CD4-positive, alpha-beta T cell (primary cell): ENCODE measurements at regions not wholly inside any gene's neighbourhood (a gene's known extent, or its start where the extent isn't known, plus 50 kb on each side); places are given as distances from the start of the nearest gene placed in this dataset.

Experiments used
- ATAC-seq: fragments of 200-7000 bp; cut with Tn5 transposase; one replicate; pipeline ENCODE4 v1.10.0; 2022; ENCODE audit warnings: mild to moderate bottlenecking; ENCODE audit not compliant: poor library complexity
- CTCF ChIA-PET: fragments of 350-600 bp; sonication (Branson Sonifier 250); formaldehyde crosslinking; loops from one replicate; lab custom pipeline; 2021; ENCODE audit warnings: antibody characterized with exemption, inconsistent platforms; lab: Charles Lee
- POLR2A ChIA-PET: fragments of 350-600 bp; sonication (Branson Sonifier 250); formaldehyde crosslinking; loops from one replicate; lab custom pipeline; 2021; ENCODE audit warnings: antibody characterized with exemption, inconsistent platforms; lab: Charles Lee
- DNase-seq, 14 experiments: peaks; one replicate each; pipeline ENCODE4 v3.0.0-alpha.2; 2013 to 2020; ENCODE audit warnings: mixed read lengths in 2 of 14
- H3K27ac ChIP-seq, 2 donors: one replicate each; pipeline versions ENCODE4 v1.5.1 to v1.7.0; 2013; ENCODE audit warnings: low read length in 2 of 2, low read depth in 1 of 2, mild to moderate bottlenecking in 1 of 2
- H3K27me3 ChIP-seq, 2 experiments: 1 replicate in 1 of 2; 2 replicates in 1 of 2; pipeline versions ENCODE4 v1.6.1 to v1.7.0; 2013; ENCODE audit warnings: low read length in 2 of 2, control low read depth in 1 of 2, mild to moderate bottlenecking in 1 of 2, moderate library complexity in 1 of 2; ENCODE audit not compliant: insufficient read depth in 2 of 2, control insufficient read depth in 1 of 2
- H3K36me3 ChIP-seq: one replicate; pipeline ENCODE4 v1.6.1; 2013; ENCODE audit warnings: low read length, control low read depth; ENCODE audit not compliant: insufficient read depth
- H3K4me1 ChIP-seq: one replicate; pipeline ENCODE4 v1.6.1; 2013; ENCODE audit warnings: low read length, control low read depth; ENCODE audit not compliant: insufficient read depth
- H3K4me3 ChIP-seq: one replicate; pipeline ENCODE4 v1.5.1; 2013; ENCODE audit warnings: mild to moderate bottlenecking, low read length, moderate library complexity
- H3K9me3 ChIP-seq, 2 experiments: 1 replicate in 1 of 2; 2 replicates in 1 of 2; pipeline versions ENCODE4 v1.6.1 to v1.7.0; 2013; ENCODE audit warnings: low read length in 2 of 2, mild to moderate bottlenecking in 2 of 2, control low read depth in 1 of 2, moderate library complexity in 1 of 2; ENCODE audit not compliant: control insufficient read depth in 1 of 2, insufficient read depth in 1 of 2
- H3K27ac Mint-ChIP-seq: one replicate; pipeline ENCODE4 v1.8.0; 2020; ENCODE audit warnings: mixed read lengths
- H3K27me3 Mint-ChIP-seq: one replicate; pipeline ENCODE4 v1.8.0; 2021; ENCODE audit warnings: mixed read lengths
- H3K36me3 Mint-ChIP-seq: one replicate; pipeline ENCODE4 v1.8.0; 2021; ENCODE audit warnings: low read depth, mixed read lengths
- H3K4me1 Mint-ChIP-seq: one replicate; pipeline ENCODE4 v1.8.0; 2021; ENCODE audit warnings: low read depth, mixed read lengths
- H3K4me3 Mint-ChIP-seq: one replicate; pipeline ENCODE4 v1.8.0; 2020; ENCODE audit warnings: mild to moderate bottlenecking, mixed read lengths
- H3K9me3 Mint-ChIP-seq: one replicate; pipeline ENCODE4 v1.8.0; 2020; ENCODE audit warnings: mixed read lengths
- CTCF ChIP-seq: fragments of 200-600 bp; IDR thresholded peaks from one replicate; pipeline ENCODE4 v1.8.0; 2022; ENCODE audit warnings: antibody characterized with exemption, mild to moderate bottlenecking
- intact Hi-C, 2 experiments: fragments of 100-400 bp; cut with DNase I in 1 of 2; cut with micrococcal nuclease in 1 of 2; formaldehyde crosslinking; loops; one replicate each; pipeline versions ENCODE4 v1.15.1 to v1.9.0; 2023 to 2025; cut with DNase I, micrococcal nuclease

- H3K4me1 ChIP-seq = peaks cover 26% of the 10 kb centered on the region
- no peaks in the 10 kb centered on the region for H3K27me3 ChIP-seq
- ATAC-seq (no peak), DNase-seq (no peak)
- no peaks in the 10 kb centered on the region for H3K27me3 Mint-ChIP-seq
- H3K36me3 Mint-ChIP-seq = no peaks in the 10 kb centered on the region
- no peak overlapping the region for H3K4me3 ChIP-seq
- H3K9me3 Mint-ChIP-seq = no peaks in the 10 kb centered on the region
- peaks cover 0 to 17% of the 10 kb centered on the region in 2 experiments for H3K9me3 ChIP-seq
- no peak overlapping the region for H3K4me3 Mint-ChIP-seq
- H3K36me3 ChIP-seq = no peaks in the 10 kb centered on the region
- no peak for TF ChIP-seq CTCF
- CTCF ChIA-PET = no interaction called here
- H3K27ac Mint-ChIP-seq = no peak overlapping the region
- no peak overlapping the region for H3K27ac ChIP-seq
- peaks cover 22% of the 10 kb centered on the region for H3K4me1 Mint-ChIP-seq
- intact Hi-C loops = no loop called here
- POLR2A ChIA-PET = no interaction called here
These were observed 133.0 kb upstream of the FUT8 start for GRCh38 chr14:65279510-65279909.

- no peak overlapping the region for H3K4me3 ChIP-seq
- DNase-seq (no peak), ATAC-seq (no peak)
- no peaks in the 10 kb centered on the region for H3K36me3 ChIP-seq
- CTCF ChIA-PET = no interaction called here
- H3K36me3 Mint-ChIP-seq = no peaks in the 10 kb centered on the region
- no peaks in the 10 kb centered on the region for H3K9me3 Mint-ChIP-seq
- POLR2A ChIA-PET = no interaction called here
- H3K27me3 ChIP-seq = no peaks in the 10 kb centered on the region
- H3K27me3 Mint-ChIP-seq = no peaks in the 10 kb centered on the region
- no peak overlapping the region for H3K27ac ChIP-seq
- peaks cover 22% of the 10 kb centered on the region for H3K4me1 Mint-ChIP-seq
- TF ChIP-seq CTCF = no peak
- no peak overlapping the region for H3K27ac Mint-ChIP-seq
- peaks cover 0 to 17% of the 10 kb centered on the region in 2 experiments for H3K9me3 ChIP-seq
- peaks cover 26% of the 10 kb centered on the region for H3K4me1 ChIP-seq
- H3K4me3 Mint-ChIP-seq = no peak overlapping the region
- intact Hi-C loops = loop anchor here in 1 of 2 experiments (10.0 kb wide), 1 partner anchor 565 kb away; no protein-coding TSS in a partner anchor
These were observed 132.6 kb upstream of the FUT8 start for GRCh38 chr14:65279958-65280357.

DNA sequence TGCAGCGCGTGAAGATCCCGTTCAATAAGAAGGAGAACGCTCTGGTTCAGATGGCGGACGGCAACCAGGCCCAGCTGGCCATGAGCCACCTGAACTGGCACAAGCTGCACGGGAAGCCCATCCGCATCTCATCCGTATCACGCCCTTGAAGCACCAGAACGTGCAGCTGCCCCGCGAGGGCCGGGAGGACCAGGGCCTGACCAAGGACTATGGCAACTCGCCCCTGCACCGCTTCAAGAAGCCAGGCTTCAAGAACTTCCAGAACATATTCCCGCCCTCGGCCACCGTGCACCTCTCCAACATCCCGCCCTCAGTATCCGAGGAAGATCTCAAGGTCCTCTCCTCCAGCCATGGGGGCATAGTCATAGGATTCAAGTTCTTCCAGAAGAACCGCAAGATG is 131.9 kb upstream of the FUT8 start:
- no peaks in the 10 kb centered on the region for H3K27me3 ChIP-seq
- no peak overlapping the region for H3K4me3 ChIP-seq
- Mint-ChIP-seq H3K4me3 (no peak overlapping the region), H3K9me3 (no peaks in the 10 kb centered on the region), H3K4me1 (peaks cover 22% of the 10 kb centered on the region), H3K27ac (no peak overlapping the region), H3K36me3 (no peaks in the 10 kb centered on the region), H3K27me3 (no peaks in the 10 kb centered on the region)
- POLR2A ChIA-PET = interaction anchor here (0.7 kb wide), 1 partner anchor 580 kb away, joined by 3 read pairs; no protein-coding TSS in a partner anchor
- CTCF ChIA-PET = no interaction called here
- no peak overlapping the region for H3K27ac ChIP-seq
- intact Hi-C loops = loop anchor here in 1 of 2 experiments (10.0 kb wide), 1 partner anchor 564 kb away; no protein-coding TSS in a partner anchor
- H3K36me3 ChIP-seq = no peaks in the 10 kb centered on the region
- TF ChIP-seq CTCF = no peak
- H3K9me3 ChIP-seq = peaks cover 0 to 17% of the 10 kb centered on the region in 2 experiments
- ATAC-seq = no peak
- peaks cover 26% of the 10 kb centered on the region for H3K4me1 ChIP-seq
- no peak for DNase-seq
